GM23338 (cell line): ENCODE measurements at regions not wholly inside any gene's neighbourhood (a gene's known extent, or its start where the extent isn't known, plus 50 kb on each side); places are given as distances from the start of the nearest gene placed in this dataset.

Source experiments
- ATAC-seq: fragments of 200-7000 bp; cut with Tn5 transposase; 3 replicates; pipeline ENCODE4 v1.9.1; 2020
- DNase-seq: peaks from one replicate; pipeline ENCODE4 v3.0.0-alpha.2; 2015; ENCODE audit warnings: low spot score
- H2AFZ ChIP-seq: fragments of 200-600 bp; sonication (generic); 2 replicates; pipeline ENCODE4 v1.8.0; 2016; ENCODE audit warnings: antibody characterized with exemption, mild to moderate bottlenecking, moderate library complexity
- H3F3A ChIP-seq: fragments of 200-600 bp; sonication (generic); replicated peaks from 2 replicates; pipeline ENCODE4 v1.8.0; 2017; ENCODE audit warnings: antibody characterized with exemption, mixed run types, low read depth
- H3K27ac ChIP-seq: fragments of 200-600 bp; sonication (generic); 2 replicates; pipeline ENCODE4 v1.6.1; 2016; ENCODE audit warnings: low read depth
- H3K27me3 ChIP-seq: fragments of 200-600 bp; sonication (generic); 2 replicates; pipeline ENCODE4 v1.8.0; 2016; ENCODE audit warnings: mild to moderate bottlenecking, mixed run types, moderate library complexity; ENCODE audit not compliant: insufficient read depth
- H3K36me3 ChIP-seq: fragments of 200-600 bp; sonication (generic); 2 replicates; pipeline ENCODE4 v1.8.0; 2016; ENCODE audit warnings: mild to moderate bottlenecking; ENCODE audit not compliant: insufficient read depth
- H3K4me1 ChIP-seq: fragments of 200-600 bp; sonication (generic); 2 replicates; pipeline ENCODE4 v1.8.0; 2016; ENCODE audit warnings: mild to moderate bottlenecking, moderate library complexity; ENCODE audit not compliant: insufficient read depth
- H3K4me2 ChIP-seq: fragments of 200-600 bp; sonication (generic); 2 replicates; pipeline ENCODE4 v1.7.1; 2017; ENCODE audit warnings: mixed run types
- H3K4me3 ChIP-seq: fragments of 200-600 bp; sonication (generic); 2 replicates; pipeline ENCODE4 v1.6.1; 2016; ENCODE audit warnings: mixed run types
- H3K79me2 ChIP-seq: fragments of 200-600 bp; sonication (generic); replicated peaks from 2 replicates; pipeline ENCODE4 v1.8.0; 2017; ENCODE audit warnings: mild to moderate bottlenecking; ENCODE audit not compliant: insufficient read depth
- H3K9me2 ChIP-seq: fragments of 200-600 bp; sonication (generic); 2 replicates; pipeline ENCODE4 v1.8.0; 2017; ENCODE audit not compliant: insufficient read depth
- H4K20me1 ChIP-seq: fragments of 200-600 bp; sonication (generic); replicated peaks from 2 replicates; pipeline ENCODE4 v1.8.0; 2017; ENCODE audit warnings: mild to moderate bottlenecking; ENCODE audit not compliant: insufficient read depth
- H3K27ac Mint-ChIP-seq: 2 replicates; pipeline ENCODE4 v1.8.0; 2020; ENCODE audit warnings: inconsistent platforms, mild to moderate bottlenecking, moderate library complexity, mixed read lengths
- H3K27me3 Mint-ChIP-seq: 3 replicates; pipeline ENCODE4 v1.8.0; 2022; ENCODE audit warnings: low read depth, mild to moderate bottlenecking, moderate library complexity, mixed read lengths, inconsistent platforms; ENCODE audit not compliant: insufficient read depth, poor library complexity
- H3K36me3 Mint-ChIP-seq: 3 replicates; pipeline ENCODE4 v1.8.0; 2021; ENCODE audit warnings: low read depth, mild to moderate bottlenecking, inconsistent platforms, moderate library complexity, mixed read lengths
- H3K4me1 Mint-ChIP-seq: 3 replicates; pipeline ENCODE4 v1.8.0; 2020; ENCODE audit warnings: mild to moderate bottlenecking, inconsistent platforms, mixed read lengths
- H3K4me3 Mint-ChIP-seq: 3 replicates; pipeline ENCODE4 v1.8.0; 2021; ENCODE audit warnings: moderate library complexity, mild to moderate bottlenecking, inconsistent platforms, mixed read lengths
- H3K9me3 Mint-ChIP-seq: 3 replicates; pipeline ENCODE4 v1.8.0; 2020; ENCODE audit warnings: moderate library complexity, mild to moderate bottlenecking, inconsistent platforms, mixed read lengths
- CREB1 ChIP-seq: fragments of 250-450 bp; sonication (Bioruptor Pico); IDR thresholded peaks from 2 replicates; pipeline ENCODE4 v1.5.0; 2020; ENCODE audit warnings: low read depth, mild to moderate bottlenecking, moderate library complexity
- CTCF ChIP-seq, 2 experiments: fragments of 200-600 bp in 1 of 2; sonication (generic) in 1 of 2; conservative IDR thresholded peaks; 2 replicates each; pipeline versions ENCODE4 v1.5.1 to v1.6.1; 2016 to 2017; ENCODE audit warnings: antibody characterized with exemption in 2 of 2, low read depth in 2 of 2, mild to moderate bottlenecking in 2 of 2, moderate library complexity in 1 of 2
- ETS1 ChIP-seq: IDR thresholded peaks from 2 replicates; pipeline ENCODE4 v1.6.1; 2016; ENCODE audit warnings: antibody characterized with exemption
- EZH2 ChIP-seq: fragments of 200-600 bp; sonication (generic); IDR thresholded peaks from one replicate; pipeline ENCODE4 v1.8.0; 2017; ENCODE audit warnings: antibody characterized with exemption, mild to moderate bottlenecking, low read depth; ENCODE audit not compliant: unreplicated experiment
- EZH2phosphoT487 ChIP-seq: fragments of 200-600 bp; sonication (generic); IDR thresholded peaks from one replicate; pipeline ENCODE4 v1.8.1; 2018; ENCODE audit warnings: antibody characterized with exemption; ENCODE audit not compliant: unreplicated experiment
- JUNB ChIP-seq: IDR thresholded peaks from one replicate; pipeline ENCODE4 v1.6.1; 2016; ENCODE audit warnings: antibody characterized with exemption; ENCODE audit not compliant: unreplicated experiment
- NANOG ChIP-seq: IDR thresholded peaks from 2 replicates; pipeline ENCODE4 v1.6.1; 2016; ENCODE audit warnings: antibody characterized with exemption, borderline replicate concordance
- POLR2AphosphoS5 ChIP-seq: IDR thresholded peaks from 2 replicates; pipeline ENCODE4 v1.6.1; 2016; ENCODE audit warnings: antibody characterized with exemption, low read depth
- REST ChIP-seq: IDR thresholded peaks from one replicate; pipeline ENCODE4 v1.6.1; 2018; ENCODE audit warnings: antibody characterized with exemption; ENCODE audit not compliant: unreplicated experiment
- STAT1 ChIP-seq: IDR thresholded peaks from one replicate; pipeline ENCODE4 v1.6.1; 2016; ENCODE audit warnings: antibody characterized with exemption; ENCODE audit not compliant: unreplicated experiment
- ZNF114 ChIP-seq: fragments of 250-450 bp; sonication (Bioruptor Pico); IDR thresholded peaks from 2 replicates; pipeline ENCODE4 v1.5.0; 2020; ENCODE audit warnings: mild to moderate bottlenecking, moderate library complexity
- ZNF331 ChIP-seq: fragments of 250-450 bp; sonication (Bioruptor Pico); IDR thresholded peaks from 2 replicates; pipeline ENCODE4 v1.5.0; 2020; ENCODE audit warnings: low read depth, mild to moderate bottlenecking, moderate library complexity
- ZNF462 ChIP-seq: fragments of 250-450 bp; sonication (Bioruptor Pico); IDR thresholded peaks from 2 replicates; pipeline ENCODE4 v1.5.0; 2020; ENCODE audit warnings: mild to moderate bottlenecking, moderate library complexity

GRCh38 chr16:72349719-72350118 lies 177.8 kb upstream of the PMFBP1 start:
- no peak overlapping the region for H3K4me2 ChIP-seq
- peaks cover 5% of the 10 kb centered on the region; the same call in 2 of the 3 replicates for H3K9me3 Mint-ChIP-seq
- H3K79me2 ChIP-seq = no peaks in the 10 kb centered on the region
- no peak overlapping the region for H3K4me3 Mint-ChIP-seq
- TF ChIP-seq NANOG (no peak), EZH2phosphoT487 (no peak), ZNF462 (CRISPR knock-in tag) (no peak), JUNB (no peak), POLR2AphosphoS5 (no peak), STAT1 (no peak), EZH2 (no peak), CTCF (conservative IDR thresholded peaks at IDR 0.05; ENCODE audit: low read depth in 2 of 2) (no peak), REST (no peak), ETS1 (no peak), ZNF331 (no peak), CREB1 (CRISPR knock-in tag) (no peak), ZNF114 (CRISPR knock-in tag) (no peak)
- H3K27me3 ChIP-seq = no peaks in the 10 kb centered on the region
- no peaks in the 10 kb centered on the region for H3K4me1 ChIP-seq
- H3K4me1 Mint-ChIP-seq = no peaks in the 10 kb centered on the region
- H3K36me3 Mint-ChIP-seq = peaks cover 6% of the 10 kb centered on the region; the same call in 2 of the 3 replicates
- H3K9me2 ChIP-seq = no peaks in the 10 kb centered on the region
- DNase-seq (no peak), ATAC-seq (no peak)
- H3K27ac ChIP-seq = no peak overlapping the region
- no peaks in the 10 kb centered on the region for H3K36me3 ChIP-seq
- H2AFZ ChIP-seq = no peak overlapping the region
- H3F3A ChIP-seq = no peaks in the 10 kb centered on the region
- no peak overlapping the region for H3K4me3 ChIP-seq
- H4K20me1 ChIP-seq = no peaks in the 10 kb centered on the region
- H3K27ac Mint-ChIP-seq = no peak overlapping the region
- peaks cover 3% of the 10 kb centered on the region for H3K27me3 Mint-ChIP-seq
